ENCODE measurements at regions not wholly inside any gene's neighbourhood (a gene's known extent, or its start where the extent isn't known, plus 50 kb on each side); places are given as distances from the start of the nearest gene placed in this dataset.

- H3K23ac ChIP-seq (ENCODE audit: low read length in 2 of 2), result no peak overlapping the region
- H4K8ac ChIP-seq (ENCODE audit: low read length), result no peak overlapping the region
- no peak for DNase-seq
- no peak overlapping the region for H3K4ac ChIP-seq (ENCODE audit: low read depth in 1 of 2, low read length in 2 of 2)
- H2BK120ac ChIP-seq (ENCODE audit: low read depth, low read length), result no peak overlapping the region
- 63% methylated on average over 1 of the region's 2 CpGs for WGBS
- no peaks in the 10 kb centered on the region for H3K27me3 ChIP-seq (ENCODE audit: control insufficient read depth in 1 of 2, insufficient read depth in 1 of 2, low read length in 2 of 2)
- H3K4me1 ChIP-seq (ENCODE audit: control insufficient read depth, insufficient read depth, low read depth, low read length), result no peaks in the 10 kb centered on the region
- no peak overlapping the region for H2AFZ ChIP-seq (ENCODE audit: low read depth, low read length)
- no peaks in the 10 kb centered on the region for H3K9me3 ChIP-seq (ENCODE audit: control insufficient read depth, low read length)
- H3K27ac ChIP-seq (ENCODE audit: low read length, poor library complexity, severe bottlenecking), result no peak overlapping the region
- H3K18ac ChIP-seq (ENCODE audit: low read depth in 1 of 2, low read length in 2 of 2), result no peak overlapping the region
- H2BK15ac ChIP-seq (ENCODE audit: low read depth, poor library complexity, severe bottlenecking), result no peak overlapping the region
- H2AK5ac ChIP-seq (ENCODE audit: low read length, severe bottlenecking), result no peak overlapping the region
- no peak overlapping the region for H3K4me3 ChIP-seq (ENCODE audit: insufficient read depth in 1 of 2, low read depth in 1 of 2, low read length in 2 of 2)
- no peak overlapping the region for H2BK12ac ChIP-seq (ENCODE audit: low read length in 2 of 2)
- no peak overlapping the region for H3K14ac ChIP-seq (ENCODE audit: low read length in 2 of 2)
- no peaks in the 10 kb centered on the region for H3K79me1 ChIP-seq (replicated peaks; ENCODE audit: low read length, poor library complexity, severe bottlenecking)
- H3K9ac ChIP-seq (ENCODE audit: low read length), result no peak overlapping the region
- H4K91ac ChIP-seq (ENCODE audit: low read length), result no peak overlapping the region
- no peak overlapping the region for H2BK5ac ChIP-seq (ENCODE audit: low read depth, low read length, poor library complexity, severe bottlenecking)
- H3K4me2 ChIP-seq (ENCODE audit: low read length, poor library complexity, severe bottlenecking), result no peak overlapping the region
- no peaks in the 10 kb centered on the region for H3K36me3 ChIP-seq (ENCODE audit: control insufficient read depth in 1 of 2, insufficient read depth in 2 of 2, low read depth in 1 of 2, low read length in 2 of 2)
These were observed 130.7 kb upstream of the TMEM72 start for GRCh38 chr10:44780426-44780825.

GRCh38 chr10:44781131-44781530 is 130.0 kb upstream of the TMEM72 start:
- no peak overlapping the region for H3K18ac ChIP-seq (ENCODE audit: low read depth in 1 of 2, low read length in 2 of 2)
- no peak overlapping the region for H4K8ac ChIP-seq (ENCODE audit: low read length)
- no peaks in the 10 kb centered on the region for H3K9me3 ChIP-seq (ENCODE audit: control insufficient read depth, low read length)
- H2BK15ac ChIP-seq (ENCODE audit: low read depth, poor library complexity, severe bottlenecking), result no peak overlapping the region
- no peak overlapping the region for H4K91ac ChIP-seq (ENCODE audit: low read length)
- H3K4me1 ChIP-seq (ENCODE audit: control insufficient read depth, insufficient read depth, low read depth, low read length), result no peaks in the 10 kb centered on the region
- H3K79me1 ChIP-seq (replicated peaks; ENCODE audit: low read length, poor library complexity, severe bottlenecking), result no peaks in the 10 kb centered on the region
- no peak overlapping the region for H2AFZ ChIP-seq (ENCODE audit: low read depth, low read length)
- no peak overlapping the region for H3K27ac ChIP-seq (ENCODE audit: low read length, poor library complexity, severe bottlenecking)
- H3K14ac ChIP-seq (ENCODE audit: low read length in 2 of 2), result no peak overlapping the region
- H3K4ac ChIP-seq (ENCODE audit: low read depth in 1 of 2, low read length in 2 of 2), result no peak overlapping the region
- DNase-seq, result no peak
- no peak overlapping the region for H2AK5ac ChIP-seq (ENCODE audit: low read length, severe bottlenecking)
- no peak overlapping the region for H3K9ac ChIP-seq (ENCODE audit: low read length)
- H2BK12ac ChIP-seq (ENCODE audit: low read length in 2 of 2), result no peak overlapping the region
- no peak overlapping the region for H3K4me2 ChIP-seq (ENCODE audit: low read length, poor library complexity, severe bottlenecking)
- H3K23ac ChIP-seq (ENCODE audit: low read length in 2 of 2), result no peak overlapping the region
- no peak overlapping the region for H2BK120ac ChIP-seq (ENCODE audit: low read depth, low read length)
- no peaks in the 10 kb centered on the region for H3K36me3 ChIP-seq (ENCODE audit: control insufficient read depth in 1 of 2, insufficient read depth in 2 of 2, low read depth in 1 of 2, low read length in 2 of 2)
- no peak overlapping the region for H2BK5ac ChIP-seq (ENCODE audit: low read depth, low read length, poor library complexity, severe bottlenecking)
- H3K27me3 ChIP-seq (ENCODE audit: control insufficient read depth in 1 of 2, insufficient read depth in 1 of 2, low read length in 2 of 2), result no peaks in the 10 kb centered on the region
- H3K4me3 ChIP-seq (ENCODE audit: insufficient read depth in 1 of 2, low read depth in 1 of 2, low read length in 2 of 2), result no peak overlapping the region

- Histone ChIP-seq H3K14ac (ENCODE audit: low read length in 2 of 2) (no peak overlapping the region), H3K18ac (ENCODE audit: low read depth in 1 of 2, low read length in 2 of 2) (no peak overlapping the region), H3K4me2 (ENCODE audit: low read length, poor library complexity, severe bottlenecking) (no peak overlapping the region), H2AK5ac (ENCODE audit: low read length, severe bottlenecking) (no peak overlapping the region), H3K27ac (ENCODE audit: low read length, poor library complexity, severe bottlenecking) (no peak overlapping the region), H2BK15ac (ENCODE audit: low read depth, poor library complexity, severe bottlenecking) (no peak overlapping the region), H3K79me1 (replicated peaks; ENCODE audit: low read length, poor library complexity, severe bottlenecking) (no peaks in the 10 kb centered on the region), H2BK12ac (ENCODE audit: low read length in 2 of 2) (no peak overlapping the region), H3K9ac (ENCODE audit: low read length) (peak overlapping the region; percentile 23), H3K4me3 (ENCODE audit: insufficient read depth in 1 of 2, low read depth in 1 of 2, low read length in 2 of 2) (no peak overlapping the region), H2AFZ (ENCODE audit: low read depth, low read length) (no peak overlapping the region), H3K4ac (ENCODE audit: low read depth in 1 of 2, low read length in 2 of 2) (no peak overlapping the region), H2BK120ac (ENCODE audit: low read depth, low read length) (no peak overlapping the region), H3K4me1 (ENCODE audit: control insufficient read depth, insufficient read depth, low read depth, low read length) (peaks cover 8% of the 10 kb centered on the region), H2BK5ac (ENCODE audit: low read depth, low read length, poor library complexity, severe bottlenecking) (no peak overlapping the region), H3K36me3 (ENCODE audit: control insufficient read depth in 1 of 2, insufficient read depth in 2 of 2, low read depth in 1 of 2, low read length in 2 of 2) (no peaks in the 10 kb centered on the region), H3K9me3 (ENCODE audit: control insufficient read depth, low read length) (no peaks in the 10 kb centered on the region), H3K27me3 (ENCODE audit: control insufficient read depth in 1 of 2, insufficient read depth in 1 of 2, low read length in 2 of 2) (no peaks in the 10 kb centered on the region), H4K91ac (ENCODE audit: low read length) (no peak overlapping the region), H3K23ac (ENCODE audit: low read length in 2 of 2) (no peak overlapping the region), H4K8ac (ENCODE audit: low read length) (no peak overlapping the region)
- WGBS, result 66% methylated on average over 7 of the region's 7 CpGs
- peak; percentile 84 for DNase-seq
These were observed 124.8 kb upstream of the TMEM72 start for GRCh38 chr10:44786286-44786850.

- Histone ChIP-seq H3K18ac (ENCODE audit: low read depth in 1 of 2, low read length in 2 of 2) (no peak overlapping the region), H3K9me3 (ENCODE audit: control insufficient read depth, low read length) (no peaks in the 10 kb centered on the region), H2BK15ac (ENCODE audit: low read depth, poor library complexity, severe bottlenecking) (no peak overlapping the region), H3K4me2 (ENCODE audit: low read length, poor library complexity, severe bottlenecking) (no peak overlapping the region), H2BK120ac (ENCODE audit: low read depth, low read length) (no peak overlapping the region), H2BK5ac (ENCODE audit: low read depth, low read length, poor library complexity, severe bottlenecking) (no peak overlapping the region), H2BK12ac (ENCODE audit: low read length in 2 of 2) (no peak overlapping the region), H2AK5ac (ENCODE audit: low read length, severe bottlenecking) (no peak overlapping the region), H3K36me3 (ENCODE audit: control insufficient read depth in 1 of 2, insufficient read depth in 2 of 2, low read depth in 1 of 2, low read length in 2 of 2) (no peaks in the 10 kb centered on the region), H3K79me1 (replicated peaks; ENCODE audit: low read length, poor library complexity, severe bottlenecking) (no peaks in the 10 kb centered on the region), H3K27ac (ENCODE audit: low read length, poor library complexity, severe bottlenecking) (no peak overlapping the region), H4K91ac (ENCODE audit: low read length) (no peak overlapping the region), H4K8ac (ENCODE audit: low read length) (no peak overlapping the region), H3K4ac (ENCODE audit: low read depth in 1 of 2, low read length in 2 of 2) (no peak overlapping the region), H3K4me3 (ENCODE audit: insufficient read depth in 1 of 2, low read depth in 1 of 2, low read length in 2 of 2) (no peak overlapping the region), H3K23ac (ENCODE audit: low read length in 2 of 2) (no peak overlapping the region), H2AFZ (ENCODE audit: low read depth, low read length) (no peak overlapping the region), H3K4me1 (ENCODE audit: control insufficient read depth, insufficient read depth, low read depth, low read length) (peaks cover 8% of the 10 kb centered on the region), H3K27me3 (ENCODE audit: control insufficient read depth in 1 of 2, insufficient read depth in 1 of 2, low read length in 2 of 2) (no peaks in the 10 kb centered on the region), H3K14ac (ENCODE audit: low read length in 2 of 2) (no peak overlapping the region), H3K9ac (ENCODE audit: low read length) (no peak overlapping the region)
- DNase-seq, result no peak
- WGBS, result 89% methylated on average over 6 of the region's 7 CpGs
These were observed 123.6 kb upstream of the TMEM72 start for GRCh38 chr10:44787480-44788075.

Measured in mesenchymal stem cell (in vitro differentiated cells and primary cell).